Lung microvascular endothelial cell (primary cell): ENCODE measurements at regions not wholly inside any gene's neighbourhood (a gene's known extent, or its start where the extent isn't known, plus 50 kb on each side); places are given as distances from the start of the nearest gene placed in this dataset.

Experiments used
- DNase-seq, 2 donors: peaks; one replicate each; pipeline versions ENCODE4 v3.0.0 to v3.0.0-alpha.2; 2010; ENCODE audit warnings: low read depth in 2 of 2

DNA sequence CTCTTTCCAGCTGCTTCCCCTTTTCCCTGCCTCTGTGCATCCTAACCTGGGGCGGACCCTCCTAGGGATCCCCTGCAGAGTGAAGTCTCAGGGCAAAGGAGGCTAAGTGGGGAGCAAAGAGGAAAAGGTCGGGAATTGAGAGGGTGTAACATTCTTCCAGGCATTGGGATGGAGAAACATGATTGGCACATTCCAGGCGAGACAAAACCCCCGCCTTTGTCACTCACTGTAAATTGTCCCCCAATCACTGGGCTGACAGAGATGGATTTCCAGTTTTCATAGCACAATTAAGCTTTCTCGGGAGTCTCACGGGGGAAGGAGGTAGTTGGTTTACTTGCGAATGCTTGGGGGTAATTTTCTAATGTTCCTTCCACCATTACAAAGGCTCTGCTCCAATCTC lies 74.9 kb downstream of the MIAT start:
- DNase-seq: no peak

GRCh38 chr22:26734339-26735018 lies 77.1 kb downstream of the MIAT start:
- peak; percentile 51 to 77 for DNase-seq

DNA sequence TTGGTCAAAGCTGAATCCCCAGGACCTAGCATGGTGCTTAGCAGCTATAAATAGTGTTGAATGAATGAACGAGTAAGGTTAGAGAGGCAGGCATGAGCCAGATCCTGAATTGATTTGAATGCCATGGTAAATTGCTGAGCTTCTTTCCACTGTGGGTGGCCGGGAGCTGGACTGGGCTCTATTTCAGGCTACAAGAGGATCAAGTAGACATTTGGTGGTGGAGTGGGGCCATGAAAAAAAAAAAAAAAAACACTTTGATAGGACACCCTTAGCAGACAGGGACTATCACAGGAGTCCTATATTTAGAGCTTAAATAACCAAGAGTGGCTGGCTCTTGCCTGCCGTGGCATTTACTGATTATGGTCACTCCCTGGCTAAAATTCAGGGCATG lies 77.6 kb downstream of the MIAT start:
- no peak for DNase-seq

DNA sequence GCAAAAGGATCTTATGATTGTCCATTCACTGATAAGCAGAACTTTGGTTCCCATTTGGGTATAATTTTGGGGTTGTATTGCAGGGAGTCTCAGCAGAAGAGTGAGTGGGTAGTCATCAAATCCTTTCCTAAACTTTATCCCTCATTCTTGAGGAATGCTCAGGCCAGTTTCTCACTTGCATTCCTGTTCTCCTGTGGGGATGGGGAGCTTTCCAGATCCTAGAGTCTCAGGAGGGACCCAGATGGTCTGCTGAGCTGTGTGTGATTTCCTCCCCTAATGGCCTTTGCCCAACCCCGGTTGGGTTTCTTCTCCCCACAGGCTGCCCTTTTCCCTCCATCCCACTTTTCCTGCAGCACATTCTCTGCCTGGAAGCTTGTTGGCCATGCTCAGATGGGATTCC lies 79.9 kb downstream of the MIAT start:
- no peak for DNase-seq

GRCh38 chr22:26740253-26740652 lies 82.9 kb downstream of the MIAT start:
- peak in 1 of 2 donors; percentile 43 for DNase-seq

GRCh38 chr22:26743149-26743548 lies 85.8 kb downstream of the MIAT start:
- DNase-seq: no peak

DNA sequence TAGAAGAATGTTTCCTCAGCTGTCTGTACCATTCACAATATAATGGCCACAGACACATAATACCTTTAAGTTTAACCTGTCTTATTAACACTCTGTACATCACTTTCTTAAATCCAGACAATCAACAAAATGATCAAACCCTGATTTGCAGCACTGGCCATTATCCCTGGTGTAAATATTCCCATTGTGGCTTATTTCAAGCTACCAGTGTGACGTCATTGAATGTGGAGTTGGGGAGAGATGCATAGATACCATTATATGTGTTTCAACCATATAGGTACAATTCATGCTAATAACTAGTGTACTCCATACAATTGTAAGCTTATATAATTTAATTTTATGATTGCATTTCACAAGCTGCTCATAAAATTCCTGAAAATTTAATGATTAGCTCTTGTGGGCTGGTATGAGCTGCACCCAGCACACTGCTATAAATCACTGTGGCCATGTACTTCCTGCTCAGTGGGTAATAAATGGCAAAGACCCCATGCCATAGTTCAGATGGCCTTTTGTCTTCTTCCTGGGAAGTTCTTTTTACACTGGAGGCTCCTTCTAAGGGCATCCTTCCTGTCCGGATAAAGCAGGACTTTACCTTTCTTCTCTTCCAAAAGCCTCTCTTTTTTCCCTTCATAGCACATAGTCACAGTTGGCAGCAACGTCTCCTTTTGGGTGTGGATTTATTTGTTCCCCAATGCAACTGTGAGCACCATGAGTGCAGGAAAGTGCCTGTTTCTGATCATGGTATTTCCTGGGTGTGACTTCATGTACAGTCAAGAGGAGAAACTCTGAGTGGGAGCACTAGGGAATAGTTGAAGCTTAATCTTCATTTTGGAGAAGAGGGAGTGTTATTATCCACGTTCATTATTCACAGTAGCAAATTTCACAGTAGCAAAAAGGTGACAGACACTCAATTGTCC lies 87.8 kb downstream of the MIAT start:
- no peak for DNase-seq

- DNase-seq: no peak
These were observed 88.9 kb downstream of the MIAT start for GRCh38 chr22:26746311-26746710.

GRCh38 chr22:26748845-26749244 lies 91.5 kb downstream of the MIAT start:
- no peak for DNase-seq

DNA sequence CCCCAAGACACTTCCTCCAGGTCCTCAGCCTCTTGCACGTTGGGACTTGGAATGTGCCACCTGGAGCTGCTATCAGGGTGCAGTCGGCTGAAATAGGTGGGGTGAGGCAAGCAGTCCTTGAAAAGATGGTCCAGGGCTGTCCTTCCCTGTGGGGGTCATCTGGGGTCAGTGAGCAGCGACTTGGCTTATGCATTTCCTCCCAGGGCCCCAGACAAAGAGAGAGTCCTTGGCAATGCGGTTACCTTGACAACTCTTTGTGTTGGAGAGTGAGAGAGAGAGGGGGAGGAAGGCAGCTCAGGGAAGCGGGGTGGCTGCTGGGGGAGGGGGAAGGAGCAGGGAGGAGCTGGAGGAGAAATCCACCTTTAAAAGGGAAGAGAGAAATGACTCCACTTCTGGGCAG lies 93.8 kb downstream of the MIAT start:
- DNase-seq: peak in 1 of 2 donors; percentile 83

GRCh38 chr22:26753125-26753862 lies 95.9 kb downstream of the MIAT start:
- no peak for DNase-seq

- peak; percentile 54 to 55 for DNase-seq
These were observed 99.4 kb downstream of the MIAT start for GRCh38 chr22:26756675-26757293.

- DNase-seq: no peak
These were observed 100.1 kb downstream of the MIAT start for GRCh38 chr22:26757496-26757895.

DNA sequence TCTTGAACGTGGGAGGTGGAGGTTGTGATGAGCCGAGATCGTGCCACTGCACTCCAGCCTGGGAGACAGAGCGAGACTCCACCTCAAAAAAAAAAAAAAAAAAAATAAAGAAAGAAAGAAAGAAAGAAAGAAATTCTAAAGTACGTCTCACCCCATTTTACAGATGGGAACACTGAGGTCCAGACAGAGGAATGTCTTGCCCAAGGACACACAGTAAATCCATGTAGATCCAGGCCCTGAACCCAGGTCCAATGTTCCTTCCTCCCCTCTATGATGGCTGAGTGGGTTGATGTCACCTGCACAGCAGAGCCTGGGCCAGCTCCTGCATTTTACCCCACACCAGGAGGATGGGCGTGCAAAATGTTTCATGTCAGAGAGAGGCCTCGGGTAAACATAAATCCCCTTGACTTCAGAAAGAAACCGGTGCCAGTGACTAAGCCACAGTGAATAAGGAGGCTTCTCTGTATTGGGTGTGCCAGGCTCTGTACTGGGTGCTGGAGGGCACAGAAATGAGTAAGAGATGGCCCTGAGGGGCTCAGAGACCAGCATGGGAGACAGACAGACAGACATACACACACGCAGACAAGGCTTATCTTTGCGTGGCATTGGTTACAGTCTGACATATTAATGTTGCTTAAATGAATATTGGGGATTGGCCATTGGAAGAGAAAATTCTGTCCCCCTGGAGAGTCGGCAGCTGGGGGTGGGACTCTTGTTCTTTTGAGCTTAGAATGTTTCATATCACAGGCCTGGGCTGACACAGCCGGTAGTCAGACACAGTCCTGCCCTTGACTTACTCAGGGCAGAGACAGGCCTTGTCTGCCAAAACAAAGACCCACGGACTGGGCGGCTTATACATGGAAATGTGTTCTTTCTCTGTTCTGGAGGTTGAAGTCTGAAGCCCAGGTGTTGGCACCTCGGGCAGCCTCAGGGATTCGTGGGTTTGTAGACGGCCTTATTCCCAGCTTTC lies 105.4 kb downstream of the MIAT start:
- no peak for DNase-seq

- DNase-seq: peak in 1 of 2 donors; percentile 11
These were observed 106.4 kb downstream of the MIAT start for GRCh38 chr22:26763633-26764361.

- DNase-seq: no peak
These were observed 109.3 kb downstream of the MIAT start for GRCh38 chr22:26766510-26767350.

DNA sequence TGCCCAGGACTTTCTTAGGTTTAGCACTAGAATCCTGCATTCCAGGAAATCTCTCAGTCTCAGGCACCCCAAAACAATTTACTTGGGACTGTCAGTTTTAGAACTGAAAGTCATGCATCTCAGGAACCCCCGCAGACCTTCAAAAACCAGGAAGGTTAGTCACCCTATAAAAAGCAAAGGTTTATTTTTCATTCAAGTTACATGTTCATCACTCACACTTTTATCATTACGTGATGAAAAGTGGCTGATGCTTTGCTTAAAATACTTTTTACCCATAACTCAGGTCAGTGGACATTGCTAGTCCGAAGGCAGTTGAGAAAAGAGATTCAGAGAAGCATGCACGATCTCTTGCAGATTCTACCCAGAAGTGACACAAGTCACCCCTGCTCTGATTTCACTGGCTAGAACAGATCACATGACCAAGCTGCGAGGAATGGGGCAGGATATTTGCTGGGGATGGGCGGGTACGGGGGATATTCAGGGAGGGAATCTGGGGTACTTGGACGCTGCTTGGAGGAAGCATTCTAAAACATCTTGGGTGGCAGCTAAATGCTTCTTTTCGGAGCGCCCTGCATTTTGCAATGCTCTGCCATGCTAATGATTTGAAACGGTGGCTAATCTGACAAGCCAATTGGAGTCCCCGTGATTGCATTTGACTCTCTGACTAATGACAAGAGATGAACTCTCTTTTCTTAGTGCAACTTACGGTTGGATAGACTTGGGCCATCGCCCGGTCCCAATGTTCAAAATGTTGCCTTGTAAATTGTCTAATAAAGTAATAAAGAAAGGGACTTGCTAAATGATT lies 110.2 kb downstream of the MIAT start:
- DNase-seq: no peak

- DNase-seq: no peak
These were observed 110.7 kb downstream of the MIAT start for GRCh38 chr22:26768156-26768515.
